IMR-90 (cell line): ENCODE measurements at regions not wholly inside any gene's neighbourhood (a gene's known extent, or its start where the extent isn't known, plus 50 kb on each side); places are given as distances from the start of the nearest gene placed in this dataset.

Experiments
- ATAC-seq: fragments of 200-7000 bp; cut with Tn5 transposase; 2 replicates; pipeline ENCODE4 v1.9.1; 2020; ENCODE audit warnings: low read depth, mild to moderate bottlenecking, moderate library complexity
- BruUV-seq: library from RNA; stranded (reverse); fragments of 400-500 nt; replicated peaks from 2 replicates; lab custom pipeline; 2021; lab: Mats Ljungman, UMichigan
- CTCF ChIA-PET: fragments of 300-600 bp; formaldehyde crosslinking; extraction: SDS; loops from one replicate; lab custom pipeline; 2021; ENCODE audit warnings: antibody characterized with exemption; lab: Yijun Ruan, JAX
- POLR2A ChIA-PET: fragments of 300-600 bp; sonication (Branson Sonifier 250); formaldehyde crosslinking; loops from one replicate; lab custom pipeline; 2022; ENCODE audit warnings: antibody characterized with exemption; ENCODE audit not compliant: unreplicated experiment; lab: Charles Lee
- DNase-seq: peaks from one replicate; pipeline ENCODE4 v3.0.0; 2013
- H2AFZ ChIP-seq: replicated peaks from 2 replicates; pipeline ENCODE3; 2013; ENCODE audit warnings: low read length, mild to moderate bottlenecking; ENCODE audit not compliant: poor library complexity
- H2AK5ac ChIP-seq: 2 replicates; pipeline ENCODE4 v1.6.1; 2013; ENCODE audit warnings: low read depth, low read length, inconsistent platforms
- H2AK9ac ChIP-seq: replicated peaks from 2 replicates; pipeline ENCODE3; 2013; ENCODE audit warnings: mild to moderate bottlenecking, low read depth, low read length, moderate library complexity; ENCODE audit not compliant: poor library complexity
- H2BK120ac ChIP-seq: 2 replicates; pipeline ENCODE4 v1.6.1; 2013; ENCODE audit warnings: low read depth, low read length, inconsistent platforms
- H2BK15ac ChIP-seq: 3 replicates; pipeline ENCODE4 v1.6.1; 2013; ENCODE audit warnings: low read depth, low read length, inconsistent platforms
- H2BK20ac ChIP-seq: 2 replicates; pipeline ENCODE4 v1.6.1; 2013; ENCODE audit warnings: low read depth, mild to moderate bottlenecking, inconsistent platforms, low read length, moderate library complexity
- H2BK5ac ChIP-seq: 2 replicates; pipeline ENCODE4 v1.6.1; 2013; ENCODE audit warnings: mild to moderate bottlenecking, low read depth, low read length, inconsistent platforms; ENCODE audit not compliant: poor library complexity, severe bottlenecking
- H3K14ac ChIP-seq: replicated peaks from 2 replicates; pipeline ENCODE4 v1.6.1; 2013; ENCODE audit warnings: low read depth, low read length, inconsistent platforms
- H3K18ac ChIP-seq: 2 replicates; pipeline ENCODE4 v1.6.1; 2013; ENCODE audit warnings: low read depth, low read length, control low read depth
- H3K23ac ChIP-seq: 2 replicates; pipeline ENCODE4 v1.6.1; 2013; ENCODE audit warnings: low read depth, low read length, inconsistent platforms
- H3K27ac ChIP-seq: 2 replicates; pipeline ENCODE4 v1.5.1; 2013; ENCODE audit warnings: mild to moderate bottlenecking, control low read depth, low read length; ENCODE audit not compliant: insufficient read depth
- H3K27me3 ChIP-seq: 2 replicates; pipeline ENCODE4 v1.6.1; 2013; ENCODE audit warnings: low read length; ENCODE audit not compliant: control insufficient read depth, insufficient read depth
- H3K36me3 ChIP-seq: 2 replicates; pipeline ENCODE4 v1.6.1; 2013; ENCODE audit warnings: low read length, mixed read lengths; ENCODE audit not compliant: control insufficient read depth, insufficient read depth
- H3K4ac ChIP-seq: 2 replicates; pipeline ENCODE4 v1.6.1; 2013; ENCODE audit warnings: low read depth, low read length, inconsistent platforms
- H3K4me1 ChIP-seq: 2 replicates; pipeline ENCODE4 v1.6.1; 2013; ENCODE audit warnings: low read length, mixed read lengths; ENCODE audit not compliant: control insufficient read depth, insufficient read depth
- H3K4me2 ChIP-seq: 2 replicates; pipeline ENCODE4 v1.6.1; 2013; ENCODE audit warnings: low read depth, mild to moderate bottlenecking, control low read depth, low read length, moderate library complexity
- H3K4me3 ChIP-seq: 2 replicates; pipeline ENCODE4 v1.5.1; 2013; ENCODE audit warnings: low read depth, mild to moderate bottlenecking, control low read depth, low read length, moderate library complexity; ENCODE audit not compliant: insufficient read depth
- H3K56ac ChIP-seq: 2 replicates; pipeline ENCODE4 v1.6.1; 2013; ENCODE audit warnings: low read length, inconsistent platforms; ENCODE audit not compliant: insufficient read depth; ENCODE audit errors: extremely low read depth
- H3K79me1 ChIP-seq, 2 experiments: 2 replicates each; pipeline ENCODE4 v1.6.1; 2013; ENCODE audit warnings: low read length in 2 of 2, inconsistent platforms in 1 of 2, low read depth in 1 of 2
- H3K9ac ChIP-seq: 2 replicates; pipeline ENCODE4 v1.6.1; 2013; ENCODE audit warnings: low read depth, low read length, control low read depth
- H3K9me1 ChIP-seq: 2 replicates; pipeline ENCODE4 v1.6.1; 2013; ENCODE audit warnings: low read length, inconsistent platforms; ENCODE audit not compliant: insufficient read depth
- H3K9me3 ChIP-seq: 2 replicates; pipeline ENCODE4 v1.6.1; 2013; ENCODE audit warnings: low read length; ENCODE audit not compliant: control insufficient read depth, insufficient read depth
- H4K20me1 ChIP-seq: 2 replicates; pipeline ENCODE4 v1.6.1; 2013; ENCODE audit warnings: low read length, inconsistent platforms; ENCODE audit not compliant: insufficient read depth
- H4K5ac ChIP-seq: 2 replicates; pipeline ENCODE4 v1.6.1; 2013; ENCODE audit warnings: mild to moderate bottlenecking, low read depth, low read length, control low read depth
- H4K8ac ChIP-seq, 2 experiments: 2 replicates each; pipeline ENCODE4 v1.6.1; 2013; ENCODE audit warnings: low read depth in 2 of 2, low read length in 2 of 2, control low read depth in 1 of 2, inconsistent platforms in 1 of 2
- H4K91ac ChIP-seq: 2 replicates; pipeline ENCODE4 v1.6.1; 2013; ENCODE audit warnings: low read depth, low read length, inconsistent platforms; ENCODE audit not compliant: insufficient read depth
- BHLHE40 ChIP-seq: fragments of 150-350 bp; IDR thresholded peaks from 2 replicates; pipeline ENCODE4 v1.6.1; 2016; ENCODE audit warnings: mild to moderate bottlenecking, low read depth, low read length
- CEBPB ChIP-seq: IDR thresholded peaks from 2 replicates; pipeline ENCODE4 v1.6.1; 2012; ENCODE audit warnings: low read depth, low read length, improper control_type of control experiment
- MAFK ChIP-seq: IDR thresholded peaks from 2 replicates; pipeline ENCODE4 v1.6.1; 2012; ENCODE audit warnings: low read depth, low read length, improper control_type of control experiment
- MAZ ChIP-seq: IDR thresholded peaks from 2 replicates; pipeline ENCODE4 v1.6.1; 2012; ENCODE audit warnings: low read depth, mild to moderate bottlenecking, low read length, improper control_type of control experiment, moderate library complexity, borderline replicate concordance
- MXI1 ChIP-seq: IDR thresholded peaks from 2 replicates; pipeline ENCODE4 v1.6.1; 2012; ENCODE audit warnings: low read depth, mild to moderate bottlenecking, low read length, moderate library complexity, borderline replicate concordance
- RAD21 ChIP-seq: IDR thresholded peaks from 2 replicates; pipeline ENCODE4 v1.6.1; 2012; ENCODE audit warnings: low read length, improper control_type of control experiment
- RFX5 ChIP-seq: IDR thresholded peaks from 2 replicates; pipeline ENCODE4 v1.8.0; 2012; ENCODE audit warnings: low read depth, mild to moderate bottlenecking, low read length, moderate library complexity
- SMC3 ChIP-seq: fragments of 150-350 bp; IDR thresholded peaks from 2 replicates; pipeline ENCODE4 v1.6.1; 2016; ENCODE audit warnings: low read depth, mild to moderate bottlenecking, antibody characterized with exemption, low read length, moderate library complexity
- WGBS, 2 experiments: methylation state at CpG; one replicate each; pipeline versions ENCODE4 v1.1.5 to v1.1.7; 2013; ENCODE audit warnings: missing lambda C conversion rate in 2 of 2; ENCODE audit not compliant: insufficient read length in 1 of 2; ENCODE audit errors: extremely low coverage in 2 of 2; 5-methylcytosine and 5-hydroxymethylcytosine counted together
- dilution Hi-C: fragments of 300-500 bp; cut with HindIII; formaldehyde crosslinking; loops from one replicate; pipeline ENCODE4 v1.14.3; 2018; ENCODE audit warnings: low sequenced_read_pairs; ENCODE audit not compliant: unreplicated experiment
- in situ Hi-C: fragments of 300-500 bp; cut with MboI; formaldehyde crosslinking; loops from 3 replicates; pipeline ENCODE4 v1.14.3; 2019; ENCODE audit warnings: low sequenced_read_pairs, inconsistent platforms, mixed read lengths
- intact Hi-C: fragments of 100-400 bp; cut with micrococcal nuclease; formaldehyde crosslinking; loops from 2 replicates; pipeline ENCODE4 v1.10.0; 2022

GRCh38 chr10:6741541-6741941, 161.5 kb upstream of the PRKCQ start:
- Histone ChIP-seq H2AK9ac (no peak overlapping the region), H2BK5ac (peak overlapping the region; percentile 88), H2AFZ (peak overlapping the region; percentile 15), H4K8ac (peak overlapping the region; percentile 68 to 71; a peak in 3 of 4 replicates), H4K5ac (peak overlapping the region; percentile 84; the same call in 1 of the 2 replicates), H3K14ac (no peak overlapping the region), H3K79me1 (no peaks in the 10 kb centered on the region; a peak in 1 of 4 replicates), H4K91ac (no peak overlapping the region), H2BK15ac (peak overlapping the region; percentile 94; the same call in 2 of the 3 replicates), H3K9me1 (peaks cover 15% of the 10 kb centered on the region), H3K56ac (peak overlapping the region; percentile 36; the same call in 1 of the 2 replicates), H2BK20ac (peak overlapping the region; percentile 83; the same call in 1 of the 2 replicates), H3K18ac (peak overlapping the region; percentile 91), H3K4me3 (no peak overlapping the region), H4K20me1 (no peaks in the 10 kb centered on the region), H3K4me1 (peaks cover 32% of the 10 kb centered on the region), H3K27ac (peak overlapping the region; percentile 94), H3K9me3 (no peaks in the 10 kb centered on the region), H3K4me2 (peak overlapping the region; percentile 62), H3K4ac (peak overlapping the region; percentile 88; the same call in 1 of the 2 replicates), H2BK120ac (peak overlapping the region; percentile 80; the same call in 1 of the 2 replicates), H3K9ac (no peak overlapping the region), H3K36me3 (no peaks in the 10 kb centered on the region), H2AK5ac (no peak overlapping the region), H3K23ac (peak overlapping the region; percentile 70), H3K27me3 (no peaks in the 10 kb centered on the region)
- WGBS, 2 experiments, result 6% methylated on average over 2 of the region's 3 CpGs; no CpG with 5 or more reads in 1 of the 2 experiments
- intact Hi-C loops (no loop called here), in situ Hi-C loops (loop anchor here (25.0 kb wide), 2 partner anchors 504 to 1046 kb away; partner anchors contain the start of genes ATP5F1C and KIN), dilution Hi-C loops (no loop called here)
- ATAC-seq (peak; percentile 57), DNase-seq (peak; percentile 86)
- TF ChIP-seq CEBPB, result peak; percentile 81
- TF ChIP-seq BHLHE40, result no peak
- no peak for TF ChIP-seq SMC3
- TF ChIP-seq MAFK, result no peak
- 0 out of 2 replicates have a peak, but pooled peaks have one; percentile 30 for TF ChIP-seq MXI1
- TF ChIP-seq RFX5, result no peak
- no peak for TF ChIP-seq MAZ
- no peak for TF ChIP-seq RAD21
- ChIA-PET POLR2A (no interaction called here), CTCF (no interaction called here)
- BruUV-seq, result no TSS peak
